AG04450 (cell line): ENCODE measurements at regions not wholly inside any gene's neighbourhood (a gene's known extent, or its start where the extent isn't known, plus 50 kb on each side); places are given as distances from the start of the nearest gene placed in this dataset.

ENCODE experiments used
- CTCF ChIA-PET: fragments of 300-600, 350-600 bp; formaldehyde crosslinking; extraction: SDS; loops from one replicate; lab custom pipeline; 2022; ENCODE audit warnings: antibody characterized with exemption, inconsistent platforms; lab: Charles Lee
- POLR2A ChIA-PET: fragments of 350-600 bp; formaldehyde crosslinking; extraction: SDS; loops from one replicate; lab custom pipeline; 2021; ENCODE audit warnings: antibody characterized with exemption, inconsistent platforms; lab: Yijun Ruan, JAX
- DNase-seq: peaks from one replicate; pipeline ENCODE4 v3.0.0-alpha.2; 2011; ENCODE audit warnings: low read depth, low spot score
- H3K27ac ChIP-seq: one replicate; pipeline ENCODE4 v1.5.1; 2012; ENCODE audit warnings: low read depth, low read length, control low read depth
- H3K27me3 ChIP-seq: one replicate; pipeline ENCODE4 v1.6.0; 2012; ENCODE audit warnings: low read length; ENCODE audit not compliant: control insufficient read depth, insufficient read depth
- H3K4me3 ChIP-seq: 2 replicates; pipeline ENCODE4 v1.5.1; 2011; ENCODE audit warnings: mild to moderate bottlenecking, low read depth, low read length, control low read depth
- H3K9me3 ChIP-seq: 2 replicates; pipeline ENCODE4 v1.5.1; 2012; ENCODE audit warnings: low read length; ENCODE audit not compliant: control insufficient read depth, insufficient read depth
- CTCF ChIP-seq: IDR thresholded peaks from 2 replicates; pipeline ENCODE4 v1.5.1; 2011; ENCODE audit warnings: low read depth, low read length, control low read depth, inconsistent platforms

DNA sequence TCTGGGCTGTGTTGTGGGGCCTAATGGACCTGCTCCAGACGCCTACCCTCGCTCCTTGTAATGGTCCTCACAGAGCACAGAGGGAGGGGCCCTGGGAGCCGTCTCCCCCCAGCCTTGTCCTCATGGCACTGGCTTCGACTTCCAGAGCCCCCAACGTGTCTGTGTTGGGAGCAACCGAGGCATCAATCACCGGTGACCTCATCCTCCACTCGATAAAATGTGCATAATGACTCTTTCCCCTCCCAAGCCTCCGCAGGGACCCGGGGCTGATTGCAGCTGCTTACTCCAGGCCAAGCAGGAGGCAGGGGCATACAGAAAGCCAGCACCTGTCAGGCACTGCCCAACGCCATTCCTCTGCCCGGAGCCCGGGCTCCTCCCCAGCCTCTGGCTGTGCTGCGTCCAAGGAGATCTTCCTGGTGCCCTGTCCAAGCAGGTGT, 271.7 kb downstream of the NDUFA10 start:
- ChIA-PET CTCF (no interaction called here), POLR2A (no interaction called here)
- Histone ChIP-seq H3K27ac (no peak overlapping the region), H3K4me3 (no peak overlapping the region), H3K9me3 (peaks cover 69% of the 10 kb centered on the region), H3K27me3 (no peaks in the 10 kb centered on the region)
- DNase-seq, result no peak
- TF ChIP-seq CTCF, result no peak

DNA sequence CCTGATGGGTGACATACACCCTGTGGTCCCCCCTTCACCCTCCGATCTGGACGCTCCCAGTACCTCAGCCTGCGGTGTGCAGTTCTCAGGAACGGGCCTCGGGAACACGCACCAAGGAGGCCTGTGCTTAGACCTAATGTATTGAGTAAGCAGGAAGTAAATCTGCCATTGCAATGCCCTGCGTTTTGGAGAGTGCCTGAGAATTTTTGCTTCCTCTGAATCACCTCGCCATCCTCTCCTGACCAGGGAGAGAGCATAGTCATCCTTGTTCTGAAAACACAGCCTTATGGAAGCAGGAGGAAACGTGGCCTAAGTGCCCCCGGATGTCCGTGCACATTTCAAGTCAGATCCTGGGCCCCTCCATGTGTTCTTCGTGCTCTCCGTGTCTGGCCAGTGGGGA, 272.2 kb downstream of the NDUFA10 start:
- no peaks in the 10 kb centered on the region for H3K27me3 ChIP-seq
- H3K27ac ChIP-seq, result no peak overlapping the region
- H3K9me3 ChIP-seq, result peaks cover 74% of the 10 kb centered on the region
- no peak overlapping the region for H3K4me3 ChIP-seq
- ChIA-PET CTCF (no interaction called here), POLR2A (no interaction called here)
- DNase-seq, result no peak
- TF ChIP-seq CTCF, result no peak

DNA sequence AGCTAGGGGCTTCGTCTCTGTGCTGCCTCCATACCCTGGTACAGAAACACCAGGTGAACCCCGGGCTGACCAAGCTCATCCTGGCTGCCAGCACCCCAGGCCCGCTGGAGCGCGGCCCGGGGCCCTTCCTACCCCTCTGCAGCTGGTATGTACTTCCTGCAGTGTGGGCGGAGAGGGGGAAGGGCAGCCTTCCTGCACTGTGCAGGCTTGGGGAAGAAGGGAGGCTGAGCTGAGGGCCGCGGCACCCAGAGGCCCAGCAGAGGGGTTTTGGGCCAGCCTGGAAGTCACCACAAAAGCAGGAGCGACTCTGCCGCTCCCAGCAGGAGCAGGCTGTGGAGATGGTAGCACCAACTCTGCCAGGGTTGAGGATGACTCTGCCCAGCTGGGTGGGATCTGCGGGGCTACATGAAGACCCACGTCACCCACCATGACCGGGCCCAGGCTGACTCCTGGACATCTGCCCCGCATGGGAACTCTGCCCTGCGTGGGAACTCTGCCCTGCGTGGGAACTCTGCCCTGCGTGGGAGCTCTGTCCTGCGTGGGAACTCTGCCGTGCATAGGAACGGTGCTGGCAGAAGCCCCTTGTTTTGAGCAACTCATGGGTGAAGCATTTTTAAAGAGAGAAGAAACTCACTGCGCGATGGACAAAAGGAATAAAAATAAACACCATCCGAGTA, 273.3 kb downstream of the NDUFA10 start:
- Histone ChIP-seq H3K4me3 (no peak overlapping the region), H3K9me3 (peaks cover 76% of the 10 kb centered on the region), H3K27ac (no peak overlapping the region), H3K27me3 (no peaks in the 10 kb centered on the region)
- POLR2A ChIA-PET, result no interaction called here
- TF ChIP-seq CTCF, result no peak
- CTCF ChIA-PET, result no interaction called here
- DNase-seq, result no peak

DNA sequence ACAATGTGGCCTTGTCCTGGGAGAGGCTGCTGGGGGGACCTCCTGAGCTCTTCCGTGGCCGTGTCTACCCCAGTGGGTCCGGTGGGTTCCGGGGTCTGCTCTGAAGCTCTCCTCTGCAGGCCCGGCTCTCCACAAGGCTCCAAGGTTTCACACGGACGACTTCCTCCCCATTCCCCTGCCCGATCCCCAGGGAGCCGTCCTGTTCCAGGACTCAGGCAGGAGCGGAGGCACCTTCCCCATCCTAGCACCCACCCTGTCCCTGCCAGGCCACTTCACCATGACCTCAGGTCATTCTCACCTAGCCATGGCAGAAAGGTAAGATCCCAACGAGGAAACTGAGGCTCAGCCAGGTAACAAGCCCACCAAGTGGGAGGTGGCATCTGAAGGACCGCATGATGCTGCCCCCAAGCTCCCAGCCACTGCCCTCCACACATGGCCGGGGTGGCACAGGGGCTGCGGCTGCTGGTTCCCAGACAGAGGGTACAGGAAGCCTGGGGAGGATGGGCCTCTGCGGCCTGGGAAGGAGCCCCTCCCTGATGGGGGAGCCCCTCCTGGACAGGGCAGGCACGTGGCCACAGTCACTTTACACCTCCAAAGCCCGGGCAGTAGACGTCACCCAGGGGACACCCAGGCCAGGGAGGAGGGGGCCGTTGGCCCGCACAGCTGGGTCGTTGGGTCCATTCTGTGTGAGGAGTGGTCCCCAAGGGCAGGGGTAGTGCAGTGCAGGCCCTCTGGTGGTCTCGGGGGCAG, 274.0 kb downstream of the NDUFA10 start:
- ChIA-PET CTCF (no interaction called here), POLR2A (no interaction called here)
- Histone ChIP-seq H3K27me3 (no peaks in the 10 kb centered on the region), H3K4me3 (no peak overlapping the region), H3K9me3 (peaks cover 75% of the 10 kb centered on the region), H3K27ac (no peak overlapping the region)
- TF ChIP-seq CTCF, result no peak
- no peak for DNase-seq
